SK-N-MC (cell line): ENCODE measurements at regions not wholly inside any gene's neighbourhood (a gene's known extent, or its start where the extent isn't known, plus 50 kb on each side); places are given as distances from the start of the nearest gene placed in this dataset.

Experiments used
- EZH2 ChIP-seq: fragments of 200-600 bp; sonication (generic); IDR thresholded peaks from one replicate; pipeline ENCODE4 v1.6.1; 2017; ENCODE audit warnings: antibody characterized with exemption
- FOXP2 ChIP-seq: optimal IDR thresholded peaks from 2 replicates; pipeline ENCODE3; 2011; ENCODE audit warnings: mild to moderate bottlenecking, moderate library complexity; ENCODE audit not compliant: insufficient read depth; ENCODE audit errors: extremely low read length, control extremely low read depth
- POLR2AphosphoS5 ChIP-seq: IDR thresholded peaks from 2 replicates; pipeline ENCODE4 v1.6.1; 2012; ENCODE audit warnings: mild to moderate bottlenecking, low read depth, low read length, borderline replicate concordance

DNA sequence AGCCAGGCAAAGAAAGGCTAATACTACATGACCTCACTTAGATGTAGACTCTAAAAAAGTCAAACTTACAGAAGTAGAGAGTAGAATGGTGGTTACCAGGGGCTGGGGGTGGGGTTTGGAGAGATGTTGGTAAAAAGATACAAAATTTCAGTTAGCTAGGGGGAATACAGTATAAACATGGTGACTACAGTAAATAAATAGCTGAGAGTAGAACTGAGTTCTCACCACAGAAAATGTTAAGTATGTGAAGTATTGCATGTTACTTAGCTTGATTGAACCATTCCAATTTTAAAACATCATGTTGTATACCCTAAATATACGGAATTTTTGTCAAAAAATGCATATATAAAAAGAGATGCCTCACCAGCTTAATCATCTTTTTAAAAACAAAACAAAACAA is 67.5 kb upstream of the DOCK9 start:
- TF ChIP-seq EZH2 (no peak), FOXP2 (no peak), POLR2AphosphoS5 (no peak)
